ENCODE measurements at regions not wholly inside any gene's neighbourhood (a gene's known extent, or its start where the extent isn't known, plus 50 kb on each side); places are given as distances from the start of the nearest gene placed in this dataset.
A peak's percentile ranks its signal among the peaks of the same experiment; 100 is the strongest.

- H3K4me3 Mint-ChIP-seq, result no peak overlapping the region
- DNase-seq (no peak), ATAC-seq (no peak)
- ChIA-PET CTCF (no interaction called here), POLR2A (no interaction called here)
- no peaks in the 10 kb centered on the region for H3K9me3 Mint-ChIP-seq (ENCODE audit: insufficient read depth)
- H3K27ac Mint-ChIP-seq, result no peak overlapping the region
- H3K27me3 Mint-ChIP-seq (ENCODE audit: low read depth), result no peaks in the 10 kb centered on the region
- no peaks in the 10 kb centered on the region for H3K36me3 Mint-ChIP-seq (ENCODE audit: low read depth)
- H3K4me1 Mint-ChIP-seq (ENCODE audit: low read depth), result peaks cover 4% of the 10 kb centered on the region
Measured at GRCh38 chr3:18809640-18810305, 338.5 kb upstream of the KCNH8 start.

- Mint-ChIP-seq H3K27ac (no peak overlapping the region), H3K27me3 (ENCODE audit: low read depth) (no peaks in the 10 kb centered on the region), H3K9me3 (ENCODE audit: insufficient read depth) (no peaks in the 10 kb centered on the region), H3K4me3 (no peak overlapping the region), H3K36me3 (ENCODE audit: low read depth) (no peaks in the 10 kb centered on the region), H3K4me1 (ENCODE audit: low read depth) (peaks cover 4% of the 10 kb centered on the region)
- ChIA-PET POLR2A (no interaction called here), CTCF (no interaction called here)
- DNase-seq (no peak), ATAC-seq (no peak)
Measured at GRCh38 chr3:18808429-18808828, 339.9 kb upstream of the KCNH8 start.

- peaks cover 4% of the 10 kb centered on the region for H3K4me1 Mint-ChIP-seq (ENCODE audit: low read depth)
- no peak for ATAC-seq
- no peaks in the 10 kb centered on the region for H3K9me3 Mint-ChIP-seq (ENCODE audit: insufficient read depth)
- ChIA-PET CTCF (no interaction called here), POLR2A (no interaction called here)
- H3K4me3 Mint-ChIP-seq, result no peak overlapping the region
- H3K36me3 Mint-ChIP-seq (ENCODE audit: low read depth), result no peaks in the 10 kb centered on the region
- no peak for DNase-seq
- H3K27me3 Mint-ChIP-seq (ENCODE audit: low read depth), result no peaks in the 10 kb centered on the region
- no peak overlapping the region for H3K27ac Mint-ChIP-seq
Measured at GRCh38 chr3:18807593-18807992, 340.7 kb upstream of the KCNH8 start.

GRCh38 chr3:18806633-18807032 lies 341.7 kb upstream of the KCNH8 start:
- Mint-ChIP-seq H3K27ac (no peak overlapping the region), H3K4me3 (no peak overlapping the region), H3K36me3 (ENCODE audit: low read depth) (no peaks in the 10 kb centered on the region), H3K9me3 (ENCODE audit: insufficient read depth) (no peaks in the 10 kb centered on the region), H3K27me3 (ENCODE audit: low read depth) (no peaks in the 10 kb centered on the region), H3K4me1 (ENCODE audit: low read depth) (peaks cover 4% of the 10 kb centered on the region)
- DNase-seq (no peak), ATAC-seq (no peak)
- ChIA-PET CTCF (no interaction called here), POLR2A (no interaction called here)

- no peaks in the 10 kb centered on the region for H3K27me3 Mint-ChIP-seq (ENCODE audit: low read depth)
- ChIA-PET CTCF (interaction anchor here (0.6 to 0.9 kb wide), 2 partner anchors 17 to 22 kb away, joined by 3 to 4 read pairs; no protein-coding TSS in a partner anchor), POLR2A (no interaction called here)
- no peaks in the 10 kb centered on the region for H3K4me1 Mint-ChIP-seq (ENCODE audit: low read depth)
- DNase-seq (no peak), ATAC-seq (no peak)
- no peaks in the 10 kb centered on the region for H3K9me3 Mint-ChIP-seq (ENCODE audit: insufficient read depth)
- H3K27ac Mint-ChIP-seq, result no peak overlapping the region
- H3K4me3 Mint-ChIP-seq, result no peak overlapping the region
- no peaks in the 10 kb centered on the region for H3K36me3 Mint-ChIP-seq (ENCODE audit: low read depth)
Measured at GRCh38 chr3:18797378-18797777, 350.9 kb upstream of the KCNH8 start.

- POLR2A ChIA-PET, result no interaction called here
- ATAC-seq, result no peak
- H3K27me3 Mint-ChIP-seq (ENCODE audit: low read depth), result peaks cover 2% of the 10 kb centered on the region
- no peak for DNase-seq
- H3K4me1 Mint-ChIP-seq (ENCODE audit: low read depth), result no peaks in the 10 kb centered on the region
- CTCF ChIA-PET, result no interaction called here
- no peaks in the 10 kb centered on the region for H3K9me3 Mint-ChIP-seq (ENCODE audit: insufficient read depth)
- H3K27ac Mint-ChIP-seq, result no peak overlapping the region
- H3K4me3 Mint-ChIP-seq, result no peak overlapping the region
- H3K36me3 Mint-ChIP-seq (ENCODE audit: low read depth), result no peaks in the 10 kb centered on the region
Measured at GRCh38 chr3:18795078-18795477, 353.2 kb upstream of the KCNH8 start.

GRCh38 chr3:18791752-18792151 lies 356.6 kb upstream of the KCNH8 start:
- CTCF ChIA-PET, result interaction anchor here (0.8 kb wide), 1 partner anchor 196 kb away, joined by 4 read pairs; no protein-coding TSS in a partner anchor
- H3K27ac Mint-ChIP-seq, result no peak overlapping the region
- H3K9me3 Mint-ChIP-seq (ENCODE audit: insufficient read depth), result no peaks in the 10 kb centered on the region
- peaks cover 2% of the 10 kb centered on the region for H3K27me3 Mint-ChIP-seq (ENCODE audit: low read depth)
- no peaks in the 10 kb centered on the region for H3K36me3 Mint-ChIP-seq (ENCODE audit: low read depth)
- ATAC-seq, result no peak
- H3K4me3 Mint-ChIP-seq, result no peak overlapping the region
- no peaks in the 10 kb centered on the region for H3K4me1 Mint-ChIP-seq (ENCODE audit: low read depth)
- POLR2A ChIA-PET, result no interaction called here
- DNase-seq, result no peak

- no peak for DNase-seq
- Mint-ChIP-seq H3K4me1 (ENCODE audit: low read depth) (no peaks in the 10 kb centered on the region), H3K4me3 (no peak overlapping the region), H3K27ac (no peak overlapping the region), H3K27me3 (ENCODE audit: low read depth) (peaks cover 2% of the 10 kb centered on the region), H3K36me3 (ENCODE audit: low read depth) (no peaks in the 10 kb centered on the region), H3K9me3 (ENCODE audit: insufficient read depth) (no peaks in the 10 kb centered on the region)
- ChIA-PET CTCF (interaction anchor here (0.9 to 1.8 kb wide), 2 partner anchors 33 to 231 kb away, joined by 3 to 6 read pairs; no protein-coding TSS in a partner anchor), POLR2A (no interaction called here)
- ATAC-seq, result no peak
Measured at GRCh38 chr3:18791182-18791581, 357.1 kb upstream of the KCNH8 start.

- no peaks in the 10 kb centered on the region for H3K9me3 Mint-ChIP-seq (ENCODE audit: insufficient read depth)
- H3K36me3 Mint-ChIP-seq (ENCODE audit: low read depth), result no peaks in the 10 kb centered on the region
- H3K27me3 Mint-ChIP-seq (ENCODE audit: low read depth), result peaks cover 2% of the 10 kb centered on the region
- ChIA-PET POLR2A (interaction anchor here (0.6 kb wide), 1 partner anchor 67 kb away, joined by 3 read pairs; no protein-coding TSS in a partner anchor), CTCF (interaction anchor here (0.9 to 1.8 kb wide), 5 partner anchors 11 to 231 kb away, joined by 3 to 6 read pairs (median 4); no protein-coding TSS in a partner anchor)
- ATAC-seq (peak; percentile 40), DNase-seq (no peak)
- H3K27ac Mint-ChIP-seq, result no peak overlapping the region
- no peaks in the 10 kb centered on the region for H3K4me1 Mint-ChIP-seq (ENCODE audit: low read depth)
- no peak overlapping the region for H3K4me3 Mint-ChIP-seq
Measured at GRCh38 chr3:18790384-18790783, 357.9 kb upstream of the KCNH8 start.

GRCh38 chr3:18789734-18790133 lies 358.6 kb upstream of the KCNH8 start:
- no peak overlapping the region for H3K4me3 Mint-ChIP-seq
- ATAC-seq, result peak; percentile 41

GRCh38 chr3:18787441-18787840 lies 360.9 kb upstream of the KCNH8 start:
- ChIA-PET POLR2A (interaction anchor here (0.7 to 1.1 kb wide), 2 partner anchors 13 to 341 kb away, joined by 3 to 4 read pairs; no protein-coding TSS in a partner anchor), CTCF (interaction anchor here (2.5 kb wide), 1 partner anchor 30 kb away, joined by 10 read pairs; no protein-coding TSS in a partner anchor)
- Mint-ChIP-seq H3K27me3 (ENCODE audit: low read depth) (peaks cover 2% of the 10 kb centered on the region), H3K4me3 (no peak overlapping the region), H3K36me3 (ENCODE audit: low read depth) (no peaks in the 10 kb centered on the region), H3K27ac (no peak overlapping the region), H3K9me3 (ENCODE audit: insufficient read depth) (no peaks in the 10 kb centered on the region), H3K4me1 (ENCODE audit: low read depth) (peaks cover under 1% of the 10 kb centered on the region)
- no peak for DNase-seq
- ATAC-seq, result no peak

More at GRCh38 chr3:18789734-18790133, 358.6 kb upstream of the KCNH8 start:
- ChIA-PET CTCF (interaction anchor here (1.0 to 1.8 kb wide), 4 partner anchors 11 to 199 kb away, joined by 3 to 6 read pairs (median 4); no protein-coding TSS in a partner anchor), POLR2A (interaction anchor here (0.6 kb wide), 1 partner anchor 68 kb away, joined by 3 read pairs; no protein-coding TSS in a partner anchor)
- H3K36me3 Mint-ChIP-seq (ENCODE audit: low read depth), result no peaks in the 10 kb centered on the region
- H3K4me1 Mint-ChIP-seq (ENCODE audit: low read depth), result no peaks in the 10 kb centered on the region
- H3K27me3 Mint-ChIP-seq (ENCODE audit: low read depth), result peaks cover 2% of the 10 kb centered on the region
- H3K27ac Mint-ChIP-seq, result no peak overlapping the region
- no peaks in the 10 kb centered on the region for H3K9me3 Mint-ChIP-seq (ENCODE audit: insufficient read depth)
- DNase-seq, result no peak

GRCh38 chr3:18786650-18787323 lies 361.5 kb upstream of the KCNH8 start:
- no peak for DNase-seq
- H3K27ac Mint-ChIP-seq, result no peak overlapping the region
- CTCF ChIA-PET, result interaction anchor here (0.8 to 2.5 kb wide), 2 partner anchors 29 to 356 kb away, joined by 3 to 10 read pairs; no protein-coding TSS in a partner anchor
- H3K27me3 Mint-ChIP-seq (ENCODE audit: low read depth), result no peaks in the 10 kb centered on the region
- peaks cover 2% of the 10 kb centered on the region for H3K4me1 Mint-ChIP-seq (ENCODE audit: low read depth)
- peak; percentile 36 for ATAC-seq
- POLR2A ChIA-PET, result interaction anchor here (0.7 to 1.1 kb wide), 2 partner anchors 12 to 341 kb away, joined by 3 to 4 read pairs; no protein-coding TSS in a partner anchor
- H3K9me3 Mint-ChIP-seq (ENCODE audit: insufficient read depth), result no peaks in the 10 kb centered on the region
- no peaks in the 10 kb centered on the region for H3K36me3 Mint-ChIP-seq (ENCODE audit: low read depth)
- H3K4me3 Mint-ChIP-seq, result no peak overlapping the region

All from activated CD8-positive, alpha-beta T cell treated with anti-CD3 and anti-CD28 coated beads, Interleukin-2, amount 10 ng/mL, durations not matched to agents 7 days and 5 days (primary cell).